Fibroblast of upper back skin (primary cell): ENCODE measurements at regions not wholly inside any gene's neighbourhood (a gene's known extent, or its start where the extent isn't known, plus 50 kb on each side); places are given as distances from the start of the nearest gene placed in this dataset.
"Not testable (repeated sequence)": the region's sequence is repeated elsewhere in the genome, so short reads cannot be mapped to it uniquely, and the experiment has no call there.

Experiments
- DNase-seq: peaks from one replicate; pipeline ENCODE4 v3.0.0-alpha.2; 2013

DNA sequence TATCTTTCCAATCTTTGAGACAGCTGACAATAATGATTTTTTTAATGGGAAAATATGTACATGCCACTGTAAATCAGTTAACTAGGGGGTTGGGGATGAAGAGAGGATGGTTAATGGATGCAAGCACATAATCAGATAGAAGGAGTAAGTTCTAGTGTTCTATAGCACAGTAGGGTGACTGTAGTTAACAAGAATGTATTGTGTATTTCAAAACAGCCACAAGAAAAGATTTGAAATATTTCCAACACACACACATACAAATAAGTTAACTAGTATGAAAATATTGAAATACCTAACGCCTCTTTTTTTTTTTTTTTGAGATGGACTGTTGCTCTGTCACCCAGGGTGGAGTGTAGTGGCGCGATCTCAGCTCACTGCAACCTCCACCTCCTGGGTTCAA lies 153.4 kb upstream of the SALL4 start:
- peak; percentile 62 for DNase-seq

DNA sequence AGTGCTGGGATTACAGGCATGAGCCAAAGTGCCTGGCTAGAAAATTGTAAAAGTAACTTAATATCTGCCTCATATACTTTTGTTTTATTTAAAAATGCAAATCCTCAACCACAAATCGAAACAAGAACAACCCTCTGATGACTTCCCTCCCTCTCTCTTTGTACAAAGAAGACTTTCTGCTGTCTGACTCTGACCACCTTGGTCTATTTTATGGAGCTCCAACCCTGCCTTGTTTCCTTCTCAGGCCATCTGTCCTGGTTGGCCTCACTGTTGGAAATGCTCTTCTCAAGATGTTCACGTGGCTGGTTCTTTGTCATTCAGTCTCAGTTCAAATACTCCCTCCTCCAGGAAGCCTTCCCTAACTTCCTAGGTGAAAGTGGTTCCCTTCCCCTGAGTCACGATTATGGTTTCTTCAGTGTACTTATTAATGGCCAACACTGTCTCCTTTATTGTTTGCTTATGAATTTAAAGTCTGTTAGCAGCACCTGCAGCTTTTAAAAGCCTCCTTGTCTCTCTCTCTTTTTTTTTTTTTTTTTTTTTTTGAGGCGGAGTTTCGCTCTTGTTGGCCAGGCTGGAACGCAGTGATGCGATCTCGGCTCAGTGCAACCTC lies 151.5 kb upstream of the SALL4 start:
- no peak for DNase-seq

DNA sequence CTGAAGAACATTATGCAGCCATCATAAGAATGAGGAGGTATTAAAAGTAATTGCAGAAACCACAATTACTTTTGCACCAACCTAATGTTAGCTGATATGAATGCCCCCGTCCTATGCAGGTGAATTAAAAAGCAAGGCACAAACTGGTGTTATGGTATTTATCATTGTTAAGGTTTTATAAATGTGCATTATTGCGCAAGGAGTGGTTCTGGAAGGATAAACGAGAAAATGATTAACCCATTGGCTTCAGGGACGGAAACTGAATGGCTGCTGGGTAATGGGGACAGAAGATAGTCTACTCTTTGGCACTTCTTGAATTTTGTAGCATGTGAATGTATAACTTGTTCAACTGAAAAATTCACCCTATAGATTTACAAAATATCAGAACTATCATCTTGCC lies 148.6 kb upstream of the SALL4 start:
- DNase-seq, result no peak

DNA sequence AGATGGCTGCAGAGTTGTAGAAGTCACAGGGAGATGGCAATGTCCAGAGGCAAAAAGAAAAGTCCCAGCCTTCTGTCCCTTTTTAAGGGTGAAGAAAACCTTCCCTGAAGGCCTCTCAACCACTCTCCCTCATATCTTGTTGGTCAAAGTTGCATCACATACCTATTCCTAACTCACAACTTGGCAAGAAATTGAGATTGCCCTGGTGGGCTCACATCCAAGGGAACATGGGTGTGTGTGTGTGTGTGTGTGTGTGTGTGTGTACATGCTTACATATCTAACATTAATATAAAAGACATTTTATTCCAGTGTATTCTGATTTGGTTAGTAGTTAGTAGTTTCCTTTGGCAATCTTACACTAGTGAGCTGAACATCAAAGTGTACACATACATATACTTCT lies 144.3 kb upstream of the SALL4 start:
- peak; percentile 62 for DNase-seq

DNA sequence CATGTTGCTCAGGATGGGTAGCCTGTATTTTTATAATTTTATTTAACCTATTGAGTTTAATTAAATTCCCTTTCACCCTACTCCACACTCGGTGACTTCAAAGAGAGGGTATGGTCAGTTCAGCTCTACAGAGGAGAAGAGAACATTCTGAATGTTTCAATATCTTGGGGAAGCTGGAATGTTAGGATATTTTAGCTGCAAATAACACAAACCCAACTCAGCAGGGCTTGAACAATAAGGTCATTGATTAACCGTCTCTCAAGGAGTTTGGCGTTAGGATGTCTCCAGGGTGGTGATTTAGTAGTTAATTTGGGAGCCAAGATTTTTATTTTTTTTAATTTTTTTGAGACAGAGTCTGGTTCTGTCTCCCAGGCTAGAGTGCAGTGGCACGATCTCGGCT lies 143.6 kb upstream of the SALL4 start:
- DNase-seq, result no peak

DNA sequence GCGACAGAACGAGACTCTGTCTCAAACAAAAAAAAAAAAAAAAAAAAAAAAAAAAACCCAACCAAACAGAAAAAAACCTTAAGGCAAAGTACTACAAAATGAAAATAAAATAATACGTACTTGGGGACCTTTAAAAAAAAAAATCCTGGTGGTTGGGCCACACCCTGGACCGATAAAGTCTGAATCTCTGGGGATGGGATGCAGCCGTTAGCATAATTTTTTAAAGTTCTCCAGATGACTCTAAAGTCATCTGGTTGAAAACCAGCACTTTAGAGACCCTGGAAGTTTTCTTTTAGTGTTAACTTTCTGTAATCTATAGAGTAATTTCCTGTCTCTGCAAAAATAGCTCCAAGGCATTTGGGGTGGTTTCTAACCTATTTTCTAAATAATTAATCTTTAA lies 142.9 kb upstream of the SALL4 start:
- DNase-seq, result no peak

DNA sequence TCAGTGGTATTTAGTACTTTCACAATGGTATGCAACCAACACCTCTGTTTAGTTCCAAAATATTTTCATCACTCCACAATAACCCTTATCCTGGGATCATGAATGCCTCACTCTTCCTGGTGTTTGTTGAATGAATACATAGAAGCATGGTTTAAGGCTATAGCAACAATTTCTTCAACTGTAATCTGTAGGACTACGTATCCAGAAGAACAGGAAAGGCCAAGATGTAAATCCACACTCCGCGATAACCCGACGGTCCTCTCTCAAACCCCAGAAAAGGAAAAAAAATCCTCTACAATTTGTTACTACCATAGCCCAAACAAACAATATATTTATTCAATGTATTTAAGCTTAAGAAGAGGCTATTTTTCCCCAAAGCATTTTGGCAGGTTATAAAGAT lies 141.4 kb upstream of the SALL4 start:
- no peak for DNase-seq

- not testable (repeated sequence) for DNase-seq
These were observed 141.0 kb upstream of the SALL4 start for GRCh38 chr20:51943326-51943725.

GRCh38 chr20:51941503-51941902 lies 139.2 kb upstream of the SALL4 start:
- DNase-seq, result no peak

DNA sequence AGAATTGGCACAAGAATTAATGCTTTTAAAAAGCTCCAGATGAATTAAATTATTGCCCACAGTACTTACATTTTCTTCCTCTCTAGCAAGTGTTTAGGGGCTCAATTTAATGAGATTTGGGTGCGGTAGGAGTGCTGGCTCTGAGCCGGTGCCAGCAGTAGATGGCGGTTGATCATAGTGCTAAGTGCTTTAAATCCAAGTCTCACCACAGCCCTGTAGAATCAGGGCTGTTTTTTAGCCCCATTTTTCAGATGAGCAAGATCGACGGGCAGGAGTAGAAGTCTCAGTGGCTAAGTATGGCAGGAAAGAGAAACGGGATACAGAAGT lies 136.9 kb upstream of the SALL4 start:
- no peak for DNase-seq

DNA sequence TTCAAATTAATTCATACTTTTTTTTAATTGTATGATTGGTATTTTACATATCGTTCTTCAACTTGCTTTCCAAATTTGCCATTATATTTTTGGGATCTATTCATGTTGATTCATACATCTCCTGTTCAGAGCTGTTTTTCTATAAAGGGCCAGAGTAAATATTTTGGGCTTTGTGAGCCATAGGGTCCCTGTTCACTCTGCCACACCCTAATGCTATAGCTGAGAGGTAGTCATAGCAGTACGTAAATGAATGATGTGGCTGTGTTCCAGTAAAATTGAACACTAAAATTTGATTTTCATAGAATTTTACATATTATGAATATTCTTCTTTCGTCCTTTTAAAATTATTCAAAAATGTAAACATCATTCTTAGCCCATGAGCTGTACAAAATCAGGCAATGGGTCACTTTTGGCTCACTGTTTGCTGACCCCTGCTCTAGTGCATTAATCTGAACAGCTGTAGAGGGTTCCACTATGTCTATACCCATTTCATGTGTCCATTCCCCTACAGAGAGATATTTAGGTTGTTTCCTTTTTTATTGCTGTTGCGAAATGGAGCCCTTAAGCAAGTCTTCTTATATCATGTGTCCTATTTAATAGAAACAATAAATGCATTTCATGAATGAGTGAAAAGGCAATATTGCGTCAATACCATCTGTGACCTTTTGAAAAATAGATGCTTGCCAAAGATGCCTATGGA lies 136.4 kb upstream of the SALL4 start:
- no peak for DNase-seq

DNA sequence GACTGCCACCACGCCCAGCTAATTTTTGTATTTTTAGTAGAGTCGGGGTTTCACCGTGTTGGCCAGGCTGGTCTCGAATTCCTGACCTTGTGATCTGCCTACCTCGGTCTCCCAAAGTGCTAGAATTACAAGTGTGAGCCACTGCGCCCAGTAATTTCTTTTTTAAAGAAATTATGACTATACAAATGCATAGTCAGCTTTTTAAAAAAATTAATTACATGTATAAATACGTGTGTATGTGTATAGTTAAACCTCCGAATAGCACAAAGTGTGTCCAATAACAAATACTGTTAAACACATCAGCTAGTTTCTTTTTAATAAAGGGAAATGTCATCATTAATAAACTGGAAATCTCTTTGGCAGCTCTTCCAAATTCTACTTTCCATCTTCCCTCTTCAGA lies 135.5 kb upstream of the SALL4 start:
- DNase-seq, result no peak

GRCh38 chr20:51936377-51936776 lies 134.1 kb upstream of the SALL4 start:
- DNase-seq, result no peak

- DNase-seq, result no peak
These were observed 132.7 kb upstream of the SALL4 start for GRCh38 chr20:51935003-51935358.

DNA sequence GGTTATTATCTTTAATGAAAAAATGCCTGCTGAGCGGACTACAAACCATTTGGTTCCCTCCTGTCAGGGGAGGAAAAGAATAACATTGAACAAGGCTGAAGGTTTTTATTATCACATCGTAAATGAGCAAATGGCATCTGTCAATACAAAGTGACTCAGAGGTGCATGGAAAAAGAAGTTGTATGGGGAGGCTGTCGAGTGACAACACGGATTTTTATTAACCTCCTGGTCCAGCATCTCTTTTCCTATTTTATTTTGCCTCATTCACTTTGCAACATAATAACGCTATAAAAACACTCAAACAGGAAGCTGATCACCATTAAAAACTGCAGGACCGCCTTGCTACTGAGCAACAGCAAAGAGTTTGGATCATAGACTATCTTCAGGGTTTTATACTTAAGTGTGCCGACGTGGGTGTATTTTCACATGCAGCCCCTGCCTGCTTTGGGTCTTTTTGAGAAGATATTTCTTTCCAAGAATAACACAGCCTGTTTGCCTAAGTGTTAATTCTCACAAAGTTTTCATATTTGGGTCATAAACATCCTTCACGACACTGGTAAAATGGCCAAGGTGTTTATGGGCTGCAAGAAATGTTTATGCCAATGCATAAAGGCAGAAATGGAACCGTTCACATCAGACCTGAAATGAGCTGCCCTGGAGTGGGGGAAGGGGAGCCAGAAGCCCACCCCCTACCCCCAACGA lies 132.1 kb upstream of the SALL4 start:
- DNase-seq, result peak; percentile 12

- DNase-seq, result no peak
These were observed 129.1 kb upstream of the SALL4 start for GRCh38 chr20:51931371-51931781.

GRCh38 chr20:51930775-51931174 lies 128.5 kb upstream of the SALL4 start:
- peak; percentile 92 for DNase-seq

DNA sequence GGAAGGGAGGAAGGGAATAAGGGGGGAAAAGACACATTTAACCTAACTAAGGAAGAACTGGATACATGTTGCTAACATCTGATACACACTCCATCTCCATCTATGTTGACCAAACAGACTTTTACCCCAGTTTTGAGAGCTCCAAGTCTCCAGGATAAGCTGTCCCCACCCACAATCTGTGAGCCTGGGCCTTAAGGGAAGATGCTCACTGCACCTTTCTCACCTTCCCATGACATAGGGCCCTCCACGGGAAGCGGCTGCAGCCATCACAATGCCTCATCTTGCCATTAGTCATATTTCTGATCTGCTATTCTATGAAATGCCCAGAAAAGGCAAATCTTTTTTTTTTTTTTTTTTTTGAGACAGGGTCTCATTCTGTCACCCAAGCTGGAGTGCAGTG lies 126.6 kb upstream of the SALL4 start:
- no peak for DNase-seq

DNA sequence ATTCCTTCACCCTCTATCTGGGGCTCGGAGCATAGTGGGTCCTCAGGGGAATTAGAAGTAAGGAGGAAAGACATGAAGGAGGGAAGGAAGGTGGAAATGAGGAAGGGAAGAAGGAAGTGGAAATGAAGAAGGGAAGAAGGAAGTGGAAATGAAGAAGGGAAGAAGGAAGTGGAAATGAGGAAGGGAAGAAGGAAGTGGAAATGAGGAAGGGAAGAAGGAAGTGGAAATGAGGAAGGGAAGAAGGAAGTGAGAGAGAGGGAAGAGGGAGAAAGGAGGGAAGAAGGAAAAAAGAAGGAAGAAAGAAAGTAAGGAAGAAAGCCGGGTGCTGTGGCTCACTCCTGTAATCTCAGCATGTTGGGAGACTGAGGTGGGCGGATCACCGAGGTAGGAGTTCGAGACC lies 125.6 kb upstream of the SALL4 start:
- DNase-seq, result not testable (repeated sequence)

DNA sequence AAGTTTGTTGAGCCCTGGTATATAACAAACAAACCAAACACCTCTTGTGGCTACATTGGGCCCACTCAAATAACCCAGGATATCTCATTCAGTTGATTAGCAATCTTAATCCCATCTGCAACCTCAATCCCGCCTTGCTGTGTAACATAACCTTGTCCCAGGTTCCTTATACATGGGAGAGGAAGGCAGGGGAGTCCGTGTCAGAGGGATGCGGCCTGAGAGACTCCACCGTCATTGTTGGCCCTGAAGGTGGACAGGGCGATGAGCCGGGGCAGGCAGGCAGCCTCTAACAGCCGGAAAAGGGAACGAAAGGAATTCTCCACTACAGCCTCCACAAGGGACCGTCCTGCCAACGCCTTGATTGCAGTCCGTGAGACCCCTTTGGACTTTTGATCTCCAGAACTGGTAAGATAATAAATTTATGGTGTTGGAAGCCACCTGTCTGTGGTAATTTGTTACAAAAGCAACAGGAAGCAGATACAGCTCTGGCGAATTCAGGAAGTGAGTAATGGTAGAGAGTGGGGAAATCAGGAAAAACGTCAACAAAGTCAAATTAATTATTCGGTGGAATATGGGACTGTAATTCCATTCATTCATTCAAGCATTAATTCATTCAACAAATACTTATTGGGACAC lies 124.5 kb upstream of the SALL4 start:
- no peak for DNase-seq

- no peak for DNase-seq
These were observed 122.2 kb upstream of the SALL4 start for GRCh38 chr20:51924509-51924908.

GRCh38 chr20:51923633-51924032 lies 121.3 kb upstream of the SALL4 start:
- no peak for DNase-seq

GRCh38 chr20:51922812-51923211 lies 120.5 kb upstream of the SALL4 start:
- not testable (repeated sequence) for DNase-seq

DNA sequence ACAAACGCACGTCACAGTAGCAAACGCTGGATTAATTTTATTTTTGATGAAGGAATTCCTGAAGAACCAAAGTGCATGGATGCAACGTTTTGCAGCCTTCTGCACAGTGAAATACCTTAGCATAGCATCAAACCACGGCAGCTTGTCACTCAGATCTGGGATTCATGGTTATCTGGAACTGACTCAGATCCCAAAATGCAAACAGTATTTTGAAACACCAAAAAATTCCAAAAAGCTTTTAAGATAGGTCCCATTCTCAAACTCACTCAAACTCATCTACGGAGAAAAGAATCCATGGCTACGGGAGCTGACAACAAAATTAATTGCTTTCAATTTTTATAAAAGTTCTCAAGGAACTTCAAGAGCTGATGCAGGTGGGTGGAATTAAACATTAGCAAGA lies 116.2 kb upstream of the SALL4 start:
- DNase-seq, result peak; percentile 40
